Neutrophil (primary cell): ENCODE measurements at regions not wholly inside any gene's neighbourhood (a gene's known extent, or its start where the extent isn't known, plus 50 kb on each side); places are given as distances from the start of the nearest gene placed in this dataset.

Experiments used
- H3K27ac ChIP-seq: fragments of 200-600 bp; sonication (generic); 2 replicates; pipeline ENCODE4 v1.5.1; 2016; ENCODE audit warnings: mild to moderate bottlenecking, moderate library complexity
- H3K27me3 ChIP-seq: fragments of 200-600 bp; sonication (generic); 2 replicates; pipeline ENCODE4 v1.6.0; 2016; ENCODE audit warnings: mild to moderate bottlenecking
- H3K36me3 ChIP-seq: fragments of 200-600 bp; sonication (generic); 2 replicates; pipeline ENCODE4 v1.5.1; 2017
- H3K4me1 ChIP-seq, 2 experiments: fragments of 200-600 bp in 1 of 2; sonication (generic) in 1 of 2; 1 replicate in 1 of 2; 2 replicates in 1 of 2; pipeline versions ENCODE4 v1.5.1 to v1.6.1; 2013 to 2016; ENCODE audit warnings: low read depth in 1 of 2, low read length in 1 of 2, mild to moderate bottlenecking in 1 of 2, moderate library complexity in 1 of 2; ENCODE audit not compliant: control insufficient read depth in 1 of 2, insufficient read depth in 1 of 2
- H3K4me3 ChIP-seq, 2 experiments: fragments of 200-600 bp in 1 of 2; sonication (generic) in 1 of 2; 1 replicate in 1 of 2; 2 replicates in 1 of 2; pipeline ENCODE4 v1.5.1; 2013 to 2016; ENCODE audit warnings: low read depth in 1 of 2, low read length in 1 of 2, mild to moderate bottlenecking in 1 of 2, moderate library complexity in 1 of 2
- H3K9me3 ChIP-seq: fragments of 200-600 bp; sonication (generic); 2 replicates; pipeline ENCODE4 v1.5.1; 2016
- TF ChIP-seq, protein P1 (sequence below): fragments of 200-600 bp; sonication (generic); IDR thresholded peaks from 2 replicates; pipeline ENCODE4 v1.5.1; 2016; ENCODE audit warnings: antibody characterized with exemption

DNA sequence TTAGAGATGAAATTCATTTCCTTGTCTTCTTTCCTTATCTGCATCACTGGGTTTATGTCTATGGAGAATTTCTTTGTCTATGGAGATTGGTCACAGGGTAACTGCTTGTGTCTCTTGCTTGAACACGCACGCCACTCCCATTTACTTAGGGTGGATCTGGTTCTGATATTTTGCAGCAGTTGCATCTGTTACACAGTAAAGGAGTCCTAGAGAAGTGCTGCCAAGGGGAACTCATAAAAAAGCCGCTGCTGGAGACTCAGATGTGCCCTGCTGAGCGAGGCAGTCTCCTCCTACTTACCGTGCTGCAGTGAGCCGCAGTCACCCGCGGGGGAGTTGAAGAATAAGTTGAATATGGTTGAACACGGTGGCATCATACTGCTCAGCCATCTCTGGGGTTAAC, 105.2 kb upstream of the KLHL25 start:
- Histone ChIP-seq H3K4me3 (no peak overlapping the region), H3K36me3 (no peaks in the 10 kb centered on the region), H3K4me1 (no peaks in the 10 kb centered on the region), H3K27ac (no peak overlapping the region), H3K27me3 (peaks cover 71% of the 10 kb centered on the region), H3K9me3 (no peaks in the 10 kb centered on the region)
- TF ChIP-seq, protein P1, sequence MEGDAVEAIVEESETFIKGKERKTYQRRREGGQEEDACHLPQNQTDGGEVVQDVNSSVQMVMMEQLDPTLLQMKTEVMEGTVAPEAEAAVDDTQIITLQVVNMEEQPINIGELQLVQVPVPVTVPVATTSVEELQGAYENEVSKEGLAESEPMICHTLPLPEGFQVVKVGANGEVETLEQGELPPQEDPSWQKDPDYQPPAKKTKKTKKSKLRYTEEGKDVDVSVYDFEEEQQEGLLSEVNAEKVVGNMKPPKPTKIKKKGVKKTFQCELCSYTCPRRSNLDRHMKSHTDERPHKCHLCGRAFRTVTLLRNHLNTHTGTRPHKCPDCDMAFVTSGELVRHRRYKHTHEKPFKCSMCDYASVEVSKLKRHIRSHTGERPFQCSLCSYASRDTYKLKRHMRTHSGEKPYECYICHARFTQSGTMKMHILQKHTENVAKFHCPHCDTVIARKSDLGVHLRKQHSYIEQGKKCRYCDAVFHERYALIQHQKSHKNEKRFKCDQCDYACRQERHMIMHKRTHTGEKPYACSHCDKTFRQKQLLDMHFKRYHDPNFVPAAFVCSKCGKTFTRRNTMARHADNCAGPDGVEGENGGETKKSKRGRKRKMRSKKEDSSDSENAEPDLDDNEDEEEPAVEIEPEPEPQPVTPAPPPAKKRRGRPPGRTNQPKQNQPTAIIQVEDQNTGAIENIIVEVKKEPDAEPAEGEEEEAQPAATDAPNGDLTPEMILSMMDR: no peak

GRCh38 chr15:85905751-85906450, 111.2 kb upstream of the KLHL25 start:
- no peaks in the 10 kb centered on the region for H3K36me3 ChIP-seq

GRCh38 chr15:85906640-85907039, 111.9 kb upstream of the KLHL25 start:
- H3K27me3 ChIP-seq: peaks cover 48% of the 10 kb centered on the region
- TF ChIP-seq, protein P1: no peak
- no peak overlapping the region for H3K27ac ChIP-seq
- H3K9me3 ChIP-seq: no peaks in the 10 kb centered on the region
- H3K36me3 ChIP-seq: no peaks in the 10 kb centered on the region
- no peaks in the 10 kb centered on the region for H3K4me1 ChIP-seq
- H3K4me3 ChIP-seq: no peak overlapping the region

More at GRCh38 chr15:85905751-85906450, 111.2 kb upstream of the KLHL25 start:
- TF ChIP-seq, protein P1: no peak
- no peaks in the 10 kb centered on the region for H3K4me1 ChIP-seq
- no peak overlapping the region for H3K4me3 ChIP-seq
- no peak overlapping the region for H3K27ac ChIP-seq
- H3K27me3 ChIP-seq: peaks cover 49% of the 10 kb centered on the region
- no peaks in the 10 kb centered on the region for H3K9me3 ChIP-seq

DNA sequence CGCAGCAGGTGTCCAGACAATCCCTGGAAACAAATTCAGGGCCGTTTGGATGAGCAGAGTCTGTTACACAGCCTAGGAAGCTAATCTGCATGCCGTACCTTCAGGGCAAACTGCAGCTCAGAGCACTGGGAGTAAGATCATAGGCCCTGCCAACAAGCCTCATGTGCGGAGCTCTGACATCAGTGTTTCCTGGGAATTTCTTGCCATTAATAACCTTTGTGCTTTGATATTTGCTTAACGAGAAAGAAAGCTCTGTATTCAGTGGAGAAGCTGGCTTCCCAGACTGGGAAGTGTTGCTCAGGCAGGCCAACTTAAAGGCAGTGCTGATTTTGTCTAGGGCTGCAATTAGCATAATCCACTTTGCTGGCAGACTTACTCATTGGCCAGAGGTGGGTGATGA, 116.1 kb upstream of the KLHL25 start:
- H3K4me3 ChIP-seq: no peak overlapping the region
- no peaks in the 10 kb centered on the region for H3K9me3 ChIP-seq
- TF ChIP-seq, protein P1: no peak
- peaks cover 33% of the 10 kb centered on the region for H3K27me3 ChIP-seq
- H3K27ac ChIP-seq: no peak overlapping the region
- no peaks in the 10 kb centered on the region for H3K36me3 ChIP-seq
- H3K4me1 ChIP-seq: no peaks in the 10 kb centered on the region

DNA sequence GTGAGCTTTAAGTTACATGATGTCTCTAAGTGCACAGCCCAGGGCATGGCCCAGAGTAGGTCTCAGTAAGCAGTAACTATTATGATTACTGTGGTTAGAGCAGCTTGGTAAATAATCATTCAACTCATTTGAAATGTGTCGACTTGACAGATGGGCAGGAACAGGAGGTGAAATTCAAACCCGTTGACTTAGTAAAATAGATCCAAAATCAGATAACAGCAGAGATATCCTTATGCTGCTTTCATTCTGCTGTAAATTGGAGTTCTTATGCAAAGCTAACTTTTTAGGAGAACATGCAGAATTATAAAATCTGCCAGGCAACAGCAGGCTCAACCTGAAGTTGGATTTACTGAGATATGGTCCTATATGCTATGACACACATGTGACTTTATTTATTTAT, 118.7 kb upstream of the KLHL25 start:
- no peaks in the 10 kb centered on the region for H3K36me3 ChIP-seq
- no peak overlapping the region for H3K27ac ChIP-seq
- H3K4me3 ChIP-seq: no peak overlapping the region
- no peaks in the 10 kb centered on the region for H3K4me1 ChIP-seq
- H3K27me3 ChIP-seq: peaks cover 30% of the 10 kb centered on the region
- TF ChIP-seq, protein P1: no peak
- no peaks in the 10 kb centered on the region for H3K9me3 ChIP-seq
